ENCODE measurements at regions not wholly inside any gene's neighbourhood (a gene's known extent, or its start where the extent isn't known, plus 50 kb on each side); places are given as distances from the start of the nearest gene placed in this dataset.

DNA sequence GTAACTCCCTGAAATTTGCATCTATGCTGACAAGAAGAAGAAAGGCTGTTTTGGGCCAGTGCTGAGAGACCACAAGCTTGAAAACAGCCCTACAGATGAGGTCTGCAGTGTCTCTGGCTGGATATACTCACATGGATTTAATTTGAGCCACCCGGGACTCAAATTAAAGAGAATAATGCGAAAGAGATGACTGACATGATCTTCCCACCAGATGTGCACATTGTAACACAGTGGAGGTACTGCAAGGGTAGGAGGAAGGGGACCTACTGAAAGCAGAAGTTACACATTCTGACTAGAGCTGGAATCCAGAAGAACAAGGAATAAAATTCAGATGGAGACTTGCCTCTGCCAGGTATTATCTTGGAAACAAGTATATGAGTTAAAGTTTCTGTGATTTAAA is 728.3 kb upstream of the SGO1 start:
- H3K36me3 ChIP-seq, result no peaks in the 10 kb centered on the region
- intact Hi-C loops (cut with DNase I; ENCODE audit: low total_unique reads), result no loop called here
- no peaks in the 10 kb centered on the region for H3K27me3 ChIP-seq
- no peak overlapping the region for H3K4me3 ChIP-seq
- WGBS, 5 donors, result 60 to 89% (median 87%) methylated on average over 2 of the region's 2 CpGs
- peak in 1 of 2 donors; percentile 14 for DNase-seq
- TF ChIP-seq, protein P1, sequence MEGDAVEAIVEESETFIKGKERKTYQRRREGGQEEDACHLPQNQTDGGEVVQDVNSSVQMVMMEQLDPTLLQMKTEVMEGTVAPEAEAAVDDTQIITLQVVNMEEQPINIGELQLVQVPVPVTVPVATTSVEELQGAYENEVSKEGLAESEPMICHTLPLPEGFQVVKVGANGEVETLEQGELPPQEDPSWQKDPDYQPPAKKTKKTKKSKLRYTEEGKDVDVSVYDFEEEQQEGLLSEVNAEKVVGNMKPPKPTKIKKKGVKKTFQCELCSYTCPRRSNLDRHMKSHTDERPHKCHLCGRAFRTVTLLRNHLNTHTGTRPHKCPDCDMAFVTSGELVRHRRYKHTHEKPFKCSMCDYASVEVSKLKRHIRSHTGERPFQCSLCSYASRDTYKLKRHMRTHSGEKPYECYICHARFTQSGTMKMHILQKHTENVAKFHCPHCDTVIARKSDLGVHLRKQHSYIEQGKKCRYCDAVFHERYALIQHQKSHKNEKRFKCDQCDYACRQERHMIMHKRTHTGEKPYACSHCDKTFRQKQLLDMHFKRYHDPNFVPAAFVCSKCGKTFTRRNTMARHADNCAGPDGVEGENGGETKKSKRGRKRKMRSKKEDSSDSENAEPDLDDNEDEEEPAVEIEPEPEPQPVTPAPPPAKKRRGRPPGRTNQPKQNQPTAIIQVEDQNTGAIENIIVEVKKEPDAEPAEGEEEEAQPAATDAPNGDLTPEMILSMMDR (IDR thresholded peaks at IDR 0.05), result no peak
- TF ChIP-seq POLR2AphosphoS5 (IDR thresholded peaks at IDR 0.05) (no peak), POLR2A (IDR thresholded peaks at IDR 0.05) (no peak), EP300 (IDR thresholded peaks at IDR 0.05) (no peak)
- H3K9me3 ChIP-seq, result peaks cover 0 to 15% (median 2%) of the 10 kb centered on the region in 4 donors
- H3K27ac ChIP-seq, result no peak overlapping the region
- H3K4me1 ChIP-seq, result no peaks in the 10 kb centered on the region

DNA sequence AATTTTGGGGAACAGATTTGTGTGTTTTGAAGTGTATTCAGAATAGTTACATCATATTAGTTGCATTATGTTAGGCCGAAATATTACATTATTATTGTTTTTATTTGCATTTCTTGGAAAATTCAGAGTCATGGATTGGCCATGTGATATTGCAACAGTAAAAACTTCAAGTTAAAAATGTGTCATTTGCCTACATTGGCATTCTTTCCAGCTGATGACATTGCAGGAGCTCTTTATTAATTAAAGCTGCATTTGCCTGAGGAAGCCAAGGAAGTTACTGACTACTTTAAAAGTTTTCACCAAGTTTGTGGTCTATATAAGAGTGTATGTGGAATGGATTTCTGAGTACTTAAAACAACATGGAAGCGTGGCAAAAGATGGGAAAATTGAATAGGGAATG is 726.4 kb upstream of the SGO1 start:
- Histone ChIP-seq H3K4me3 (no peak overlapping the region), H3K27ac (no peak overlapping the region), H3K9me3 (peaks cover 0 to under 1% (median 0%) of the 10 kb centered on the region in 4 donors), H3K27me3 (no peaks in the 10 kb centered on the region), H3K4me1 (no peaks in the 10 kb centered on the region), H3K36me3 (no peaks in the 10 kb centered on the region)
- WGBS, 5 donors, result 82 to 92% (median 85%) methylated on average over 2 of the region's 2 CpGs
- DNase-seq, result no peak
- intact Hi-C loops (cut with DNase I; ENCODE audit: low total_unique reads), result no loop called here
- TF ChIP-seq POLR2AphosphoS5 (IDR thresholded peaks at IDR 0.05) (no peak), EP300 (IDR thresholded peaks at IDR 0.05) (no peak), POLR2A (IDR thresholded peaks at IDR 0.05) (no peak)
- TF ChIP-seq, protein P1 (IDR thresholded peaks at IDR 0.05), result no peak

DNA sequence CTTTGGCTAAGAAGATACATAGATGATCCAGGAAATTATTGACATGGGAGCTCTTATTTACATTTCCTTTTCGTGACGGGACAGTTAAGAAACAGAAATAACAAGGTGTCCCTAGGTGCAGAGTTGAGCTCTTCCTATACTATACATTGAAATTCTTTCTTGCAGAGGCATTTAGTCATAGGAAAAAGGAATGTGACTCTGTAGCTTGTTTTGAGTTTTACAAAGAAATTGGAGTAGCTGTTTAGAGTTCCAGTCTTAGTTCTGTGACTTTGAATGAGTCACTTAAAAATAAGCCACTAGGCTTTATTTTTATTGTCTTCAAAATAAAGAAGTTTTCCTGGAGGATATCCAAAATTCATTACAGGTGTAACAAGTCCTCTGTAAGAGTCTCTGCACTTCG is 723.5 kb upstream of the SGO1 start:
- Histone ChIP-seq H3K27me3 (no peaks in the 10 kb centered on the region), H3K36me3 (no peaks in the 10 kb centered on the region), H3K27ac (no peak overlapping the region), H3K4me3 (no peak overlapping the region), H3K4me1 (no peaks in the 10 kb centered on the region), H3K9me3 (no peaks in the 10 kb centered on the region)
- TF ChIP-seq POLR2AphosphoS5 (IDR thresholded peaks at IDR 0.05) (no peak), EP300 (IDR thresholded peaks at IDR 0.05) (no peak), POLR2A (IDR thresholded peaks at IDR 0.05) (no peak)
- TF ChIP-seq, protein P1 (IDR thresholded peaks at IDR 0.05), result no peak
- intact Hi-C loops (cut with DNase I; ENCODE audit: low total_unique reads), result no loop called here
- WGBS, 5 donors, result 68 to 84% (median 83%) methylated on average over 3 of the region's 3 CpGs
- DNase-seq, result no peak

DNA sequence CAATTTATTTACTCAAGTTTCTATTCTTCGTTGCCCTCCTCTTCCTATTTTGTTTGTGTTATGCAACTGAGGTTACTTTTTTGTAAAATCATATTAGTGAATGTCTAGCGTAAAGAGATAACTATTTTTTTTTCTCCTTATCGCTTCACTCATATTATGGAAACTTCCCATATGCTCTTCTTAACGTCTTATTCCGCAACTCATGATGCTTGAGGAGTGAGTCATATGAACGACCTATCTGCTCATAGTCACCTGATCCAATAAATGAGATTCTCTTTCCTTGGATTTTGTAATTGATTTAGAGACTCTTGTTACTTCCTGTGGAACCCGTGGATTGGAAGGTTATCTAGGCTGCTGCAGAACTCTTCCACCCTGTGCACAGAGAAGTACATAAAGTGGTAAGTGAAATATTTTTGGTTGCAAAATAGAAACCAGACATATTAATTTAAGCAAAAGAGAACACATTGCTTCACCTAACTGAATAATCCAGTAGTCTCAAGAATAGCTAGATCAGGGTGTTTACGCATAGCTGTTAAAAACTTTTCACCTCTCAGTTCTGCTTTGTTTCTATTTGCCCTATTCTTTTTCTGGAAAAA is 719.3 kb upstream of the SGO1 start:
- Histone ChIP-seq H3K36me3 (no peaks in the 10 kb centered on the region), H3K27me3 (no peaks in the 10 kb centered on the region), H3K9me3 (no peaks in the 10 kb centered on the region), H3K4me1 (no peaks in the 10 kb centered on the region), H3K27ac (no peak overlapping the region), H3K4me3 (no peak overlapping the region)
- DNase-seq, result no peak
- no peak for TF ChIP-seq EP300 (IDR thresholded peaks at IDR 0.05)
- no peak for TF ChIP-seq POLR2AphosphoS5 (IDR thresholded peaks at IDR 0.05)
- TF ChIP-seq POLR2A (IDR thresholded peaks at IDR 0.05), result no peak
- TF ChIP-seq, protein P1 (IDR thresholded peaks at IDR 0.05), result no peak
- WGBS, 5 donors, result 65 to 74% (median 66%) methylated on average over 8 of the region's 8 CpGs
- intact Hi-C loops (cut with DNase I; ENCODE audit: low total_unique reads), result no loop called here
